Middle frontal gyrus (tissue), 1 donor: ENCODE measurements at regions not wholly inside any gene's neighbourhood (a gene's known extent, or its start where the extent isn't known, plus 50 kb on each side); places are given as distances from the start of the nearest gene placed in this dataset.

Source experiments
- DNase-seq: peaks from one replicate; pipeline ENCODE4 v3.0.0-alpha.2; 2015; ENCODE audit warnings: low spot score; ENCODE audit errors: extremely low spot score

DNA sequence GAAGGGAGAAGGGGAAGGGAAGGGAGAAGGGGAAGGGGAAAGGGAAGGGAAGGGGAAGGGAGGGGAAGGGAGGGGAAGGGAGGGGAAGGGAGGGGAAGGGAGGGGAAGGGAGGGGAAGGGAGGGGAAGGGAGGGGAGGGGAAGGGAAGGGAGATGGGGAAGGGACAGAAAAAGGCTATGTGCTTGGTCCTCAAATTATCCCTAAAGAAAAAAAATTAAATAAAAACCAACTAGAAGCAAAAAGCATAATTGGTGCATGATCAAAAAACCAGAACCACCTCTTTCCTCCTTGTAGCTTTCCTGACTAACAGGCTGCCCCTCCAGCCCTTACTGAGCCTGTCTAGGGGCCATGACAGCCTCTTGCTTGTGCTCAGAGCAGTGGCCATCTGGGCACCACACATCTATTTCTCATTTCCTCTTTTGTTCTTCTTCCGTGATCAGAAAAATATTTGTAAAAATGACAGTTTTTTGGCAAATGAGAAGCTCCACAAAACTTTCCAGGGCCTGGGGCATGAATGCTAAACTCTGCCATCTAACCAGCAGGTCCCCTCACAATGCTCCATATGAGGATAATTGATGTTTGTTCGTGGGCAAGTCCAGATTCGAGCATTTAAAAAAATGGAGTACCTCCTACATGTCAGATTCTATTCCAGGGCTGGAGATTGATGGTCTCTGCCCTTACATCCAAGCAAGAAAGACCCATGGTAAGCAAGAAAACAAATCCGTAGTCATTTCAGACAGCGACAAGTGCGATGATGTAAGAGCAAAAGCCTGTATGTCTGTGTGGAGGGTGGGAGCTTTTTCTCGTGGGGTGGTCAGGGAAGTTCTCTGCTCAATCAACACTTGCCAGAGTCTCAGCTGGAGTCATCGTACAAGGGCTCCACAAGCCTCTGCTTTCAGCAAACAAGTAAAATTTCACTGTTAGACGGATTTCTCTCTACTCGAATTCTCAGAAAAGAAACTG, 320.9 kb downstream of the WDR11 start:
- DNase-seq: no peak

- no peak for DNase-seq
Measured at GRCh38 chr10:121179006-121179405, 327.8 kb downstream of the WDR11 start.

- no peak for DNase-seq
Measured at GRCh38 chr10:121182219-121182618, 331.1 kb downstream of the WDR11 start.

- no peak for DNase-seq
Measured at GRCh38 chr10:121183236-121183635, 332.1 kb downstream of the WDR11 start.

DNA sequence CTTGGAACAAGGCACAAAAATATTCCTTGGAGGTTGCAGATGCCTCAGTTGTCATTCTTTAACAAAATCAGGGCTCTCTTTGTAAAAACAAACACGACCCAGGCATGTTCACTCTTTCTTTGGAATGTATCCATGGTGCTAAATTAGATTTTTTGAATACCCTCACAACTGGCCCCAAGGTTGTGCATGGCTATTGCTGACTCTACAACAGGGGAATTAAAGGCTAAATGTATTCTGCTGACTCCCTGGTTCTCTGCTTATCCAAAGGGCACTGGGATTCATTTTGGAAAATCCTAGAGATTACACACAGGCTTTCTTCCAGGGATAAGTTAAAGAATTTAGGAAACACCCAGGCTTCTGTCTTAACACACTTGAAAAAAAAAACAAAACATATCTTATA, 332.5 kb downstream of the WDR11 start:
- no peak for DNase-seq

- DNase-seq: peak; percentile 52
Measured at GRCh38 chr10:121185816-121186455, 334.8 kb downstream of the WDR11 start.

DNA sequence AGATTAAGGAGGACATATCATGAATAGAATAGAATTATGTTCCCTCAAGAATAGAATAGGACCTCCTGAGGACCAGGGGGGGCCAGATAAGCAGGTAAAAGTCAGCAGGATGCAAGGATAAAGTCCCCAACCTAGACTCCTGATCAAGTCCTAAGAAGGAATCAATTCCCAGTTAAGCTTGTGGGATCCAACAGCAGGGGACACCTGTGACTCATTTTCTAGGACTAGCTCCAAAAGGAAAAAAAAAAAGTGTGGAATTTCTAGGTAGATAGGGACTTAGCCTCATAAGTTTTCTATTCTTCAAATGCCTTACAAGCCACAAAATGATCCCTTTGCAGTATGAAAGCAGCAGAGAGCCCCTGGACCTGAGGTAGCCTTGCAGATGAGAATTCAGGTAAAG, 336.2 kb downstream of the WDR11 start:
- DNase-seq: no peak

DNA sequence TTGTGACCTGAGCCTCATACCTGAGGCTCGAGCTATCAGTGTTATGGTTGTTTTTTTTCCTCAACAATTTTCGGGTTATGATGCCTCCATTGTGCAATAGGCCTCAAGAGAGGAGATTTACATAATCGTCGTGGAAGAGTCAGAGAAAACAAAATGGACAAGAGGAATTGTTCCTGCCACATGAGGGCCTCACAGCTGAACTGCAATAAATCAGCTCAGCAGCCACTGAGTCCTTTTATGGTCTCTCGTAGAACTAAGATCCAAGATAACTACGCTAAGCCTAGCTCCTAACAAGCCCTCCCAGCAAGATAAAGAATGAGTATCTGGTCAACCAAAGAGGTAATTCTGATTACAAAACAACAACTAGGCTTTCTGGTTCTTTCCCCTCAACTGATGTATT, 336.8 kb downstream of the WDR11 start:
- no peak for DNase-seq

GRCh38 chr10:121189066-121189465, 337.9 kb downstream of the WDR11 start:
- no peak for DNase-seq

GRCh38 chr10:121194696-121195523, 343.7 kb downstream of the WDR11 start:
- no peak for DNase-seq

- DNase-seq: no peak
Measured at GRCh38 chr10:121195524-121195910, 344.4 kb downstream of the WDR11 start.

GRCh38 chr10:121199081-121199480, 347.9 kb downstream of the WDR11 start:
- DNase-seq: no peak

- DNase-seq: no peak
Measured at GRCh38 chr10:121205625-121206024, 354.5 kb downstream of the WDR11 start.

GRCh38 chr10:121211446-121211845, 360.3 kb downstream of the WDR11 start:
- DNase-seq: no peak

DNA sequence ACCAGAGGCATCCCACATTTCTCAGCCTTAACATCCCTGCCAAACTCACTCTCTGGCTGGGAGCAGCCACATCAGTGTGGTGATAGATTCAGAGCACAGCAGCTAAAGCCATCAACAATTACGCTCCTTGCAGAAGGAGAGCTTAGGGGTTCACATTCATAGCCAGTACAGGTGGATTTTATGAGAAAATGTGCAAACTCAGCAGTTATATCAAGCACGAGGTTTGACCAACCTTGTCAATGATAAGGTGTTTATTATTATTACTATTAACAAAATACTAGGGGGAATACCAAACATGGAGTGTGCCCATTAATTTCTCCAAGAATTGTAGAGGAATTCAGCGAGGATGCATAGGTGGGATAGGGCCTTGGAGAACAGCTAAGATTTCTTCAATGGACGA, 362.3 kb downstream of the WDR11 start:
- no peak for DNase-seq

- DNase-seq: no peak
Measured at GRCh38 chr10:121216295-121216694, 365.1 kb downstream of the WDR11 start.

DNA sequence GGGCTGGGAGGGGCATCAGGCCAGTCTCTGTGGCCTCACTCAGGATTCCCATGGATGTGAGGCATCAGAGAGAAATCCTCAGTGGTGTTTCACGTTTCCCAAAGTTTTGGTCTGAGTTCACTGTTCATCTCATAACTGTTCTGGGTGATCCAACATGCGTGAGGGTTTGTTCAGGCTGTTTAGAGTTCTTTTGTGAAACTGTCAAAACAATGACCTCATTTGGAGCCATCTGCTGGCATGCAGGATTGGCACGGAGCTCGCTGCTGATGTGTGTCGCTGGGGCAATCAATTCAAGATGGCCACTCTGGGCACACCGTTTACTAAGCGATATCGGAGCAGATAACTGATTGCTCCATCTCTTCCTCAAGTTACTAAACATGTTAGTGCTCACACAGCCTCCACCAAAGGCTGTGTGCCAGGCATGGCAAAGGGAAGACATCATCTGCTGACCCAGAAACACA, 365.6 kb downstream of the WDR11 start:
- DNase-seq: peak; percentile 49

- DNase-seq: no peak
Measured at GRCh38 chr10:121217331-121217730, 366.2 kb downstream of the WDR11 start.

DNA sequence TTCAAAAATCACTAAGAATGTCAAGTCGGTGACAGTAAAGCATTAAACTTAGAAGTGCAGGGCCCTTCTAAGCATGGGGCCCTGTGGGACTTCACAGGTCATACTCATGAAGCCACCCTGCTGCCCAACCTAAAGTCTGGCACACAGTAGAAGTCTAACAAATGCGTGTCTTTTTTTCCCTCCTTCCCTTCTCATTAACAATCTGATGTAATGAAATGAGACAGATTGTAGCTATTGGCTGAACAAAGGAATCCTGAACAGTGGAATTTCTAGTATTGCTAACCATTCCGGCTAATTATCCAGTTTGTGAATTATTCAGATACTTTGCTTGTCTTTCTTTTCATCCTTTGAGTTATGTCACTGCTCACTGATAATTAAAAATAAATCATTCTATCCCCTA, 369.9 kb downstream of the WDR11 start:
- no peak for DNase-seq

DNA sequence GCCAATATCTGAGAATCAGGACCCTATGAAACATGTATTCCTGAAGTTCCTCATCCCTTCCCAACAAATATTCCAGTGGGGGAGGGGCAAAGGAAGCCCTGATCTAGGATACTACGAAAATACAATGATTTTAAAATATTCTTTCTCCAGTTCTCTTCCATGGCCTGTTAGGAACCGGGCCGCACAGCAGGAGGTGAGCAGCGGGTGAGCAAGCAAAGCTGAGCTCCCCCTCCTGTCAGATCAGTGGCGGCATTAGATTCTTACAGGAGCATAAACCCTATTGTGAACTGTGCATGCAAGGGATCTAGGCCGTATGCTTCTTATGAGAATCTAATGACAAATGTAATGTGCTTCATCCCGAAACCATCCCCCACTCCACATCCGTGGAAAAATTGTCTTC, 370.8 kb downstream of the WDR11 start:
- no peak for DNase-seq

DNA sequence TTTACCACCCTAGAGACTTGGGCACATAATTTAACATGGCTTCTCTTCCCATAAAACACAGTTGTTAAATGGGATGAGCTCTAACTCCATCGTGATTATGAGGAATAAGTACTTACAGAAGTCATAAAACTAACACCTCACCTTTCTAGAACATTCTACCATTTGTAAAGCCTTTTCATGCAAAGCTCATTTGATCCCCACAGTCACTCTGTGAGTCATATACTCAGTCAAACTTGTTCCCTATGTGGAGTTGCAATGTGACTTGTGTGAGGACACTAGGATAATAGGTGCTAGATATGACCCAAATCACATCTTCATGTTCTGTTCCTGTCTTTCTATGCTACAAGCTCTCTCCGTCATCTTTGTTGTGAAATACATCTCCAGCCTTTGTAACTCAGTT, 371.7 kb downstream of the WDR11 start:
- no peak for DNase-seq

- DNase-seq: no peak
Measured at GRCh38 chr10:121231079-121231478, 367.2 kb downstream of the FGFR2 start.
